ENCODE measurements at regions not wholly inside any gene's neighbourhood (a gene's known extent, or its start where the extent isn't known, plus 50 kb on each side); places are given as distances from the start of the nearest gene placed in this dataset.
"Not testable (repeated sequence)": the region's sequence is repeated elsewhere in the genome, so short reads cannot be mapped to it uniquely, and the experiment has no call there.

DNA sequence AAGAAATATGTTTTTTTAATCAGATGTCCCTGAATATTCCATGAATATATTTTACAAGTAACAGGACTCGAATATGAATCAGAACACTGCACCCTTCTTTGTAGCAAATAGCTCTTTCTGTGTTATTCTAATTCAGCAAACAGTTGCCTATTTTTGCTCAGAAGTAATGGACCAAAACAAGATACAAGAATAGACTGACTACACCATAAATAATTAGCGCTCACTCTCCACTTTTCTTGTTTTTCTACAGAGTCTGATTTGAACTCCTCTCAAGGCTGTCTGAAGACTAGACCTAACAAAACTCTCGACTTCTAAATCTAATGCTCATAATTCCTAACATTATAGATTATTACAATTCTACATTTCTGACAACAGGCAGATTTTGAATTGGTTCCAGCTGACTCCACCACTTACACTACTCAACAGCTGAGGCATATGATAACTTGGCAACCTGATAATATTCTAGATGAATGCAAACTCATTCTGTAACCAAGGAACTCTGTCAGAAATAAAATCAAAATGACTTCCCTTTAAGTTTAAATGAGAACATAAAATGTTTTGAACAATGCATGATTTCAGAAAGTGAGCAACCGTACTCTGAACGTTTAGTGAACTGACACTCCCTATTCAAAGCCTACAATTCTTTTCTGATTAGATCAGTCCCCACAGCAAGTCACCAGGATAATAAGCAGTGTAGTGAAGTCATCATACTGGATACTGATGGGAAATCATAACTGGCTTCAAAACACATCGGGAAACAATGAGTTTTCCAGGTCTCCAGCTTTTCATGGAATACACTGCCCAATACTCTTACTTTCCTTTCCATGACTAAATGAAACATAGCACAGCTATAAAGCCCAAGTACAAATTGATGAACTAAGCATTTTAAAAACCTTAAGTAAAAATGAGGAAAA lies 114.2 kb upstream of the BEND6 start:
- DNase-seq (ENCODE audit: insufficient read length, low spot score): no peak
- peak; percentile 44 for FAIRE-seq

- DNase-seq (ENCODE audit: insufficient read length, low spot score) (no peak), FAIRE-seq (peak; percentile 4)
These were observed 115.2 kb upstream of the BEND6 start for GRCh38 chr6:56839533-56840183.

- no peak for DNase-seq (ENCODE audit: insufficient read length, low spot score)
- FAIRE-seq: no peak
These were observed 115.9 kb upstream of the BEND6 start for GRCh38 chr6:56838965-56839364.

DNA sequence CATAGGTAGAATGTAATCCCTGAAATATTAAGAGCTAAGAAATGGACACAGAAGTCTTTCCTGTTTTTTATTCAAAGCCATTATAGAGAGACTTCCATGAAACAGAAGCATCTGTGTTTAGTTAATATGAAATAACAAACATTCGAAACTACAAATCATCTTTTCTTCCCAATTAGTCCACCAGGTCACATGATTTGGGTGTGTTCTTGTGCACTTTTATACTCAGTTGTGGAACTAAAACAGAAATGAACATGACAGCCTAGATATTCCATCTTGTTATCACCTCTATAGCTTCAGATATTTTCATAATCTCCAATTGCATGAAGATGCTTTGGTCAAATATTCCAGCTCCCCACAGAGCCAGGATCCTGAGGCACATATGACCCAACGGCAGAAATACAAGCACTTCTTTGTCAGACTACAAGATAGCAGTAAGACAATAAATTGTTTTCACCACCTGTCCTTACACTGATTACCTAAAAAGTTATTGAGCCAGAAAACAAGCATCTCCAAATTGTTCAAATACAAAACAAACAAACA lies 116.8 kb upstream of the BEND6 start:
- FAIRE-seq: no peak
- no peak for DNase-seq (ENCODE audit: insufficient read length, low spot score)

DNA sequence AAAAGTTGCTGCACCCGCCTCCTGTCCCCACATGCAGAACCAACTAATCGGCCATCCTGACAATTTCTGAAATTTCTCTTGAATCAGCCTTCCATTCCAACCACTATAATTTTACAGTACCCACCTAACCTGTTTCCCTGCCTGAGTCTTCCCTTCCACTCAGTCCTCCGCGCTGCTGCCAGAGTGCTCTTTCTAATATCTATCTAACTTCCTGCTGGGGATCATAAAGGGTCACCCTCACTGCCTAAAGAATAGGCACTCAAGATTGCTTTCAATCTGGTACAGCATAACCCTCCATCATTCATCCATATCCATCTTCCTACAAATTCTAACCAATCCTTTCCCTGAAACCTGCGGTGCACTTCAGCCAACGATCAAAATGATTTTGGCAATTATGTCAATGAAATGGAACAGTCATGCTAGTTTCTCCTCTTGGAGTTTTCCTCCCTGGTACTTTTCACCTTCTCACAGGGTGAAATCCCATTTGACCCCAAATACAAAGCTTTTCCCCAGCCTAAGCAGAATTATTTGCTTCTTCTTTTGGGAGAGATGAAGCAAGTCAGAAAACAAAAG lies 117.5 kb upstream of the BEND6 start:
- DNase-seq (ENCODE audit: insufficient read length, low spot score) (no peak), FAIRE-seq (no peak)

- FAIRE-seq (no peak), DNase-seq (ENCODE audit: insufficient read length, low spot score) (no peak)
These were observed 119.3 kb upstream of the BEND6 start for GRCh38 chr6:56835612-56836011.

DNA sequence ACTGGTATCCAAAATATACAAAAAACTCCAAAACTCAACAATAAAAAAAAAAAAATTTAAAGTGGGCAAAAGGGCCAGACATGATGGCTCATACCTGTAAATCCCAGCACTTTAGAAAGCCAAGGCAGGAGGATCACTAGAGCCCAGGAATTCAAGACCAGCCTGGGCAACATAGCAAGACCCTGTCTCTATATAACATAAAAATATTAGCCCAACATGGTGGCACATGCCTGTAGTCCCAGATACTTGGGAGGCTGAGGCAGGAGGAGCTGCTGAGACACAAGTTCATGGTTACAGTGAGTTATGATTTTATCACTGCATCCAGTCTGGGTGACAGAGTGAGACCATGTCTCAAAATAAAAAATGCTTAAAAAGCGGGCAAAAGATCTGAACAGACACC lies 121.0 kb upstream of the BEND6 start:
- no peak for FAIRE-seq
- DNase-seq (ENCODE audit: insufficient read length, low spot score): no peak

DNA sequence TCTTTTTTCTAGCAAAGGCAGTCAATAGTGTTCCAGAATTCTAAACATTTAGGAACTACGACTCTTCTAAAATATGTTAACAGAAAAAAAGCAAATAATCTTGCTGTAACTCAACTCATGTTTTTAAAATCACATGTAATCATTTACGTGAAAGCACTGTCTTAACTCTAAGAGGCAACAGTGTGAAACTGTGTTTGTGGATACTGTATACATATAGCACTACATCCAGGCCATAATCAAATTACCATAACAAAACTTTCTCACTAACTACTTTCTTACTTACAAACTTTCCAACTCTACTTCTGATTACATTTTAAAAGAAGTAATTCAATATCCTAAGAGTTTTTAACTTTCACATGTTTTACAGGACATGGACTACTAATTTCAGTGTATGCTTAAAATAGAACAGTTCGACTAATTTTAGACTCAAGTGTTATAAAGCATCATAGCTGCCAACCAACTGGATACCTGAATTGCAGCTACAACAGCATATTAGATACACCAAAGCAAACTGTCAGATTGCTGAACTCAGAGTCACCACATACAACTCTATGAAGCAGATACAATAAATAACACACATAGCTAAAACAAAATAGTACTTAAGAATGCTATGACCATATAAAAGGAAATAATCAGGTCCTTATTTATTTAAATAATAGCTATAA lies 121.6 kb upstream of the BEND6 start:
- DNase-seq (ENCODE audit: insufficient read length, low spot score) (no peak), FAIRE-seq (no peak)

- FAIRE-seq: no peak
- no peak for DNase-seq (ENCODE audit: insufficient read length, low spot score)
These were observed 122.7 kb upstream of the BEND6 start for GRCh38 chr6:56832225-56832624.

DNA sequence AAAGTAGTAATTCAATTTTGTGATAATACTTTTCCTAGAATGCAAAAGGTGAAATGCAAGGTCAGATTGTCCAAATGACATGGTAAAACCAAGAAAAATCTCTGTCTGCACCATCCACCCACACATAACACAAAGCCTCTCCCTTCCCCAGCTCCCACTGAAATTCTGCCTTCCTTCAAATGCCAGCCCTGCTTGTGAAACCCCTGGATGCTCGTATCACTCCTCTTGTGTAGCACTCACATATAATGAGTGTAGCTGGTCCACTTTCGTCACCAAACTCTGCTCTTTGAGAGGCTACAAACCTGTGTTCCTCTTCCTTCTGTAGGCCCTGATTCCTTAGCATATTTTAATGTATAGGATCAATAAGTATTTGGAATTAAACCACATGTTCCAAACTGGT lies 123.6 kb upstream of the BEND6 start:
- FAIRE-seq (no peak), DNase-seq (ENCODE audit: insufficient read length, low spot score) (no peak)

GRCh38 chr6:56827908-56828649 lies 126.8 kb upstream of the BEND6 start:
- DNase-seq (ENCODE audit: insufficient read length, low spot score): no peak
- no peak for FAIRE-seq

- DNase-seq (ENCODE audit: insufficient read length, low spot score); FAIRE-seq: not testable (repeated sequence)
These were observed 130.5 kb upstream of the BEND6 start for GRCh38 chr6:56824431-56824830.

- FAIRE-seq: no peak
- no peak for DNase-seq (ENCODE audit: insufficient read length, low spot score)
These were observed 133.9 kb upstream of the BEND6 start for GRCh38 chr6:56821005-56821432.

GRCh38 chr6:56820060-56820459 lies 134.8 kb upstream of the BEND6 start:
- no peak for FAIRE-seq
- no peak for DNase-seq (ENCODE audit: insufficient read length, low spot score)

GRCh38 chr6:56819604-56820003 lies 135.3 kb upstream of the BEND6 start:
- no peak for FAIRE-seq
- no peak for DNase-seq (ENCODE audit: insufficient read length, low spot score)

GRCh38 chr6:56816370-56816769 lies 138.5 kb upstream of the BEND6 start:
- no peak for DNase-seq (ENCODE audit: insufficient read length, low spot score)
- no peak for FAIRE-seq

- no peak for FAIRE-seq
These were observed 139.5 kb upstream of the BEND6 start for GRCh38 chr6:56815436-56815835.

GRCh38 chr6:56814802-56815201 lies 140.1 kb upstream of the BEND6 start:
- DNase-seq (ENCODE audit: insufficient read length, low spot score): no peak
- peak; percentile 62 for FAIRE-seq

More at GRCh38 chr6:56815436-56815835, 139.5 kb upstream of the BEND6 start:
- DNase-seq (ENCODE audit: insufficient read length, low spot score): no peak

GRCh38 chr6:56814308-56814707 lies 140.6 kb upstream of the BEND6 start:
- FAIRE-seq (no peak), DNase-seq (ENCODE audit: insufficient read length, low spot score) (no peak)

DNA sequence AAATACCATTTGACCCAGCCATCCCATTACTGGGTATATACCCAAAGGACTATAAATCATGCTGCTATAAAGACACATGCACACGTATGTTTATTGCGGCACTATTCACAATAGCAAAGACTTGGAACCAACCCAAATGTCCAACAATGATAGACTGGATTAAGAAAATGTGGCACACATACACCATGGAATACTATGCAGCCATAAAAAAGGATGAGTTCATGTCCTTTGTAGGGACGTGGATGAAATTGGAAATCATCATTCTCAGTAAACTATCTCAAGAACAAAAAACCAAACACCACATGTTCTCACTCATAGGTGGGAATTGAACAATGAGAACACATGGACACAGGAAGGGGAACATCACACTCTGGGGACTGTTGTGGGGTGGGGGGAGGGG lies 142.1 kb upstream of the BEND6 start:
- not testable (repeated sequence) for FAIRE-seq; DNase-seq (ENCODE audit: insufficient read length, low spot score)
